GM03348 (cell line): ENCODE measurements at regions not wholly inside any gene's neighbourhood (a gene's known extent, or its start where the extent isn't known, plus 50 kb on each side); places are given as distances from the start of the nearest gene placed in this dataset.

Experiments
- DNase-seq: peaks from one replicate; pipeline ENCODE4 v3.0.0; 2012; ENCODE audit warnings: low spot score

- no peak for DNase-seq
These were observed 449.0 kb downstream of the PDCD6IP start for GRCh38 chr3:34247401-34247800.

- DNase-seq, result no peak
These were observed 449.9 kb downstream of the PDCD6IP start for GRCh38 chr3:34248352-34248751.

DNA sequence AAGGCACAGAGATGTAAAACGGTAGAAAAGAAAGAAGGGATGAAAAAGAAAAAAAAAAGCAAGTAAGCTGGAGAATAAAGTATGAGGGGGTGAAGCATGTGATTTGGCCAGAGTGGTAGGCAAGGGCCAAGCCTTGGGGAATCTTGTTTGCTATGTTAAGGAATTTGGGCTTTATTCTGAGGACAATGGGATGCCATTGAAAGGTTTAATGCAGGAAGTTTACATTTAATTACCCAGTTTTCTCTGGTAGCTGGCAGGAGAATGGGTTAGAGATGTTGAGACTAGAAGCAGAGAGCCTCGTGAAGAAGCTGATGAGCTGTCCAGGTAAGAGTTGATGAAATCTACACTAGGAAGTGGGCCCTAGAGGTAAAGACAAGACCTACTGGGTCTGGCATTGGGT lies 455.9 kb downstream of the PDCD6IP start:
- DNase-seq, result no peak

GRCh38 chr3:34256021-34256420 lies 457.6 kb downstream of the PDCD6IP start:
- no peak for DNase-seq

GRCh38 chr3:34256791-34257190 lies 458.4 kb downstream of the PDCD6IP start:
- DNase-seq, result no peak

GRCh38 chr3:34258271-34258998 lies 460.0 kb downstream of the PDCD6IP start:
- DNase-seq, result no peak

GRCh38 chr3:34260271-34261000 lies 462.0 kb downstream of the PDCD6IP start:
- DNase-seq, result peak; percentile 48

DNA sequence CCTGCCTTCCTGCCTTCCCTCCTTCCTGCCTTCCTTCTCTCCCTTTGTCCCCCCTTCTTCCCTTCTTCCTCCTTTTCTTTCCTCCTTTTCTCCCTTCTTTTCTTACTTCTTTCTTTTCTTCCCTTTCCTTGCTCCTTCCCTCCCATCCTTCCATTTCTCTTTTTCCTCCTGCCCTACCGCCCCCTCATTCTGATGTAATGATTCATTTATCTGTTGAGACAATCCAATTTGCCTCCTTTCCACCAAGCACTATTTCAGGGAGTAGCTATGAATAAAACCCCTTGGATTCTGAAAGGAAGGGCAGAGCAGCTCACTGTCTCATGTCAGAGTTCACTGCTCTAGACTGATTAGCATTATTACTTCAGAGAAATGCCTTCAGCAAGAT lies 462.6 kb downstream of the PDCD6IP start:
- no peak for DNase-seq

GRCh38 chr3:34263101-34263621 lies 464.7 kb downstream of the PDCD6IP start:
- no peak for DNase-seq

GRCh38 chr3:34264337-34265041 lies 466.1 kb downstream of the PDCD6IP start:
- no peak for DNase-seq

DNA sequence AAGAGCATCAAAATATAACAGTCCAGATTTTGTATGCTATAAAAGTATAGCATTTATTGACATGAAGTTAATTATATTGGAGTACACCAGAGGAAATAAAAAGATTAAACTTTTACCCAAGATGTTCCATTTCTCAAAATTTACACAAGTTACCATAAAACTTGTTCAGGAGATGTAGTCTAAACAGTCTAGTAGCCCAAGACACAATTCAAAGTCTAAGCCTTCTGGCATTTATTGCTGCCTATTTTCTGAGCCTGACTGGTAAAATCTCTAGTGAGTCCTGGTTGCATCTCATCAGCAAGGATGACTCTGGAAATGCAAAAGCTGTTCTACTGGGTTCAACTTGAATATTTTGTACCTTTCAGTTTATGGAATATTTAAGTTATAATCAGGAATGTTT lies 468.7 kb downstream of the PDCD6IP start:
- no peak for DNase-seq

DNA sequence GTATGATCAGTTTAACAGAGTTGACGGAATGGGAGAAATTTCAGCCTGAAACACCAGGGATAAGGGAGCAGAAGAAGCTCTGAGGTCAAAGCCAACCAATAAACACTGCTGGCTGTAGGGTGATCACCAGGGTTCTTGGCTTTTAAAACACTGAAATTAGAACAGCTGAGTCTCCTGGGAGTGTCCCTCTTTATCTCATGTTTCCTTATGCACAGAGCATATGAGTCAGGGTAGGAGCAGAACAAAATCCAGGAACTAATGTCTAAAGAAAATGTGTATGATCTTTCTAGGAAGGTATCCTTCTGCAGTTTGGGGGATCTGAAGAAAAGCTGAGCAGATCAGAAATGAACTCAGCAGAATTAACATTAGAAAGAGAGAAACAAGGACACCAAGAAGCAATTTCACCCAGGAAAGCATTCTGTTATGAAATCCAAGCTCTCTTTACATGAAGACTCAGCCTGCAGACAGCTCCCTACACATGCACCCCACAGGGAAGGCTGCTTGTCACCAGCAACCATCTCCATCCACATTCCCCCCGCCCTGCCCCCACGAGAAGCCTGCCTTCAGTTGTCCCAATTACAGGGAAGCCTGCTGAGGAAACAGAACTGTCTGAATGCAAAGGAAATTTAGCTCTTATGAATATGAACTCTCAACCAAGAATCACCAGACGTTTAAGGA lies 469.7 kb downstream of the PDCD6IP start:
- DNase-seq, result no peak

GRCh38 chr3:34275811-34276210 lies 477.4 kb downstream of the PDCD6IP start:
- DNase-seq, result no peak

- no peak for DNase-seq
These were observed 477.9 kb downstream of the PDCD6IP start for GRCh38 chr3:34276342-34276741.

- no peak for DNase-seq
These were observed 478.7 kb downstream of the PDCD6IP start for GRCh38 chr3:34277110-34277509.

DNA sequence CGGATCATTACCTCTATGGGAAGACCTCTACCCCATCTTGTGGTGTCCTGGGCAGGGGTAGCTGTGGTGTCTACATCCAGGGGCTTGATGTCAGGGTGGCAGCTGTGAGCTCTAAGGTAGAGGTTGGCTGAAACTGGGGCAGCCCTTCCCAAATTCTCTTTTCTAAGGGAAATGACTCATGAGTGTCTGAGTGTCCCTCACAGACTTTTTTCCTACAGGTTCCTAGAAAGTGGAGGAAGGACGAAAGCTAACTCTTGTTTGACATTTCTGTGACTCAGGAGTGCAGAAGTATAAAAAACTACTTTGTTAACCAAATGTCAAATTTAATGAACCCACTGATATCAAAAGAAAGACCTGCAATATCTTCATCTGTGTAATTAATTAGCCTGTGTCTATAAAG lies 481.5 kb downstream of the PDCD6IP start:
- DNase-seq, result no peak

DNA sequence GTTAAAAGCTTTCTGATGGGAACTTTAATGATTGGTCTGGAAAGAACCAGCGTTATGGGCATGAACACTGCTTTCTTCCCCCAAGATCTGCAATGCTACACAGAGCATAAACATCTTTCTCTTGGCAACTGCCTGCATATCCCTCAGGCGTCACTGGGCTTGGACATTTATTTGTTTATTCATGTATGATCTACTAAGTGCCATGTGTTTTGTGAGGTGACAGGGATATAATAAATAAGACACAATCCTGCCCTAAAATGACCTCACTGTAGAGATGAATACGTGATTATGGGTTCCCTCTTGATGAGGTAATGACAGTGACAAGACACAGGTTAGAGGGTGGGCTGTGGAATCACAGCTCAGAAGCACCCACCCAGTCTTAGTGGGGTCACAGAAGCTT lies 485.3 kb downstream of the PDCD6IP start:
- DNase-seq, result no peak

- no peak for DNase-seq
These were observed 486.8 kb downstream of the PDCD6IP start for GRCh38 chr3:34284959-34285826.

DNA sequence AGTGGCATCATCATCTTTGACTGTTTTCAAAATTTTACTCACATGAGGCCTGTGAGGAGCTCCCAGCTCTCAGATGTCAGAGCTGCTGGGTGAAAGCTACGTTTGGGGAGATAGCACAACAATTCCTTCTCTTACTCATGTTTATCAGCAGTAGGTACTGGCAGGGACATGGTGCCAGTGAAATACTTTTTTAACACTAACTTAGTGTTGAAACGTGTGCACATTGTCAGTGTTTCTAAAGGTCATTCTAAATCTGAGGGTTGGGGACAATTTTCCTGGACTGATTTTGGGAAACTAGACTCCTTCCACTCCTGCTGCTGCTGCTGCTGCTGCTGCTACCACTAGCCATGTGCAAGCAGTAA lies 487.4 kb downstream of the PDCD6IP start:
- no peak for DNase-seq

- no peak for DNase-seq
These were observed 494.3 kb downstream of the PDCD6IP start for GRCh38 chr3:34292605-34293300.

GRCh38 chr3:34294240-34294639 lies 495.8 kb downstream of the PDCD6IP start:
- no peak for DNase-seq
